MM.1S (cell line): ENCODE measurements at regions not wholly inside any gene's neighbourhood (a gene's known extent, or its start where the extent isn't known, plus 50 kb on each side); places are given as distances from the start of the nearest gene placed in this dataset.
"Not testable (repeated sequence)": the region's sequence is repeated elsewhere in the genome, so short reads cannot be mapped to it uniquely, and the experiment has no call there.

Experiments
- DNase-seq: peaks from one replicate; pipeline ENCODE4 v3.0.0-alpha.2; 2015
- H2AFZ ChIP-seq: fragments of 300-600 bp; sonication (generic); 2 replicates; pipeline ENCODE4 v1.6.0; 2016; ENCODE audit warnings: antibody characterized with exemption, low read length
- H3F3A ChIP-seq: fragments of 300-600 bp; sonication (generic); 2 replicates; pipeline ENCODE4 v1.6.1; 2016; ENCODE audit warnings: mild to moderate bottlenecking, antibody characterized with exemption, low read length, moderate library complexity, mixed read lengths; ENCODE audit not compliant: insufficient read depth
- H3K27ac ChIP-seq: fragments of 300-600 bp; sonication (generic); 2 replicates; pipeline ENCODE4 v1.5.1; 2016; ENCODE audit warnings: mild to moderate bottlenecking, low read length
- H3K27me3 ChIP-seq: fragments of 300-600 bp; sonication (generic); replicated peaks from 2 replicates; pipeline ENCODE4 v1.6.0; 2016; ENCODE audit warnings: low read length; ENCODE audit not compliant: insufficient read depth
- H3K36me3 ChIP-seq: fragments of 300-600 bp; sonication (generic); replicated peaks from 2 replicates; pipeline ENCODE4 v1.6.1; 2016; ENCODE audit warnings: mild to moderate bottlenecking, low read length, mixed read lengths; ENCODE audit not compliant: insufficient read depth
- H3K4me1 ChIP-seq: fragments of 300-600 bp; sonication (generic); 2 replicates; pipeline ENCODE4 v1.6.1; 2016; ENCODE audit warnings: low read length, mixed read lengths
- H3K4me2 ChIP-seq: fragments of 300-600 bp; sonication (generic); 2 replicates; pipeline ENCODE4 v1.6.0; 2016; ENCODE audit warnings: low read depth, low read length
- H3K4me3 ChIP-seq: fragments of 300-600 bp; sonication (generic); 2 replicates; pipeline ENCODE4 v1.5.1; 2016; ENCODE audit warnings: low read length, mixed read lengths
- H3K79me2 ChIP-seq: fragments of 300-600 bp; sonication (generic); 2 replicates; pipeline ENCODE4 v1.6.1; 2016; ENCODE audit warnings: mixed run types, low read length, mixed read lengths
- H3K9ac ChIP-seq: fragments of 300-600 bp; sonication (generic); 2 replicates; pipeline ENCODE4 v1.6.1; 2016; ENCODE audit warnings: low read length, mixed read lengths
- H3K9me2 ChIP-seq: fragments of 300-600 bp; sonication (generic); replicated peaks from 2 replicates; pipeline ENCODE4 v1.6.1; 2016; ENCODE audit warnings: mild to moderate bottlenecking, low read length, mixed read lengths; ENCODE audit not compliant: insufficient read depth
- H3K9me3 ChIP-seq: fragments of 300-600 bp; sonication (generic); replicated peaks from 2 replicates; pipeline ENCODE4 v1.6.1; 2016; ENCODE audit warnings: mild to moderate bottlenecking, low read length, mixed read lengths; ENCODE audit not compliant: insufficient read depth
- H4K20me1 ChIP-seq: fragments of 300-600 bp; sonication (generic); 2 replicates; pipeline ENCODE4 v1.6.1; 2016; ENCODE audit warnings: mild to moderate bottlenecking, low read length, moderate library complexity, mixed read lengths; ENCODE audit not compliant: insufficient read depth
- EZH2 ChIP-seq: fragments of 300-600 bp; sonication (generic); optimal IDR thresholded peaks from 2 replicates; pipeline ENCODE3; 2017; ENCODE audit warnings: low read depth, mild to moderate bottlenecking, antibody characterized with exemption, low read length, mixed read lengths

DNA sequence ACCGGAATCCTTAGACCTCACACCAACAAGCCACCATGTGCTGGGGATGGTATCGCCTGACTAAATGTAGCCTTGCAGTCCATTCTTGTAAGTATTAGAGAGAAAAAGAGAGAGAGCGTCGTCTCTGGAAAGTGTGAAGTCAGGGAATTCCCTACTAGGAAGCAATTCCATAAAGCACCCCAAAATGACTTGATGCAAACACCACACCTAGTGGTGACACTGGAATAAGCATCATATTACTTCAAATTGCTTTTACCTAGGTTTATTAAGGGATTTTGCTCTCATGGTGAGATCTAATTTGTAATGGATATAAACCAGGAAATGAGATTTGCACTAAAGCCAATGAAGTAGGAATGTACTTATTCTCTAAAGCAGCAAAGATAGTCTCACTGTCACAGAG, 111.4 kb upstream of the METTL9 start:
- H3K4me2 ChIP-seq, H3F3A ChIP-seq, H3K36me3 ChIP-seq, H3K9me2 ChIP-seq, H2AFZ ChIP-seq, H3K27me3 ChIP-seq, H3K79me2 ChIP-seq, H3K27ac ChIP-seq, H3K9ac ChIP-seq, H3K4me3 ChIP-seq, H4K20me1 ChIP-seq, H3K4me1 ChIP-seq, DNase-seq, H3K9me3 ChIP-seq: not testable (repeated sequence)

GRCh38 chr16:21499046-21499445, 100.3 kb upstream of the METTL9 start:
- not testable (repeated sequence) for H4K20me1 ChIP-seq, H3K9ac ChIP-seq, H3K4me3 ChIP-seq, H3K9me2 ChIP-seq, H3K4me1 ChIP-seq, H3K36me3 ChIP-seq, H3K27ac ChIP-seq, H2AFZ ChIP-seq, DNase-seq, H3K4me2 ChIP-seq, H3K9me3 ChIP-seq, H3K27me3 ChIP-seq
- peaks cover 21% of the 10 kb centered on the region for H3K79me2 ChIP-seq
- H3F3A ChIP-seq, result peaks cover 21% of the 10 kb centered on the region

DNA sequence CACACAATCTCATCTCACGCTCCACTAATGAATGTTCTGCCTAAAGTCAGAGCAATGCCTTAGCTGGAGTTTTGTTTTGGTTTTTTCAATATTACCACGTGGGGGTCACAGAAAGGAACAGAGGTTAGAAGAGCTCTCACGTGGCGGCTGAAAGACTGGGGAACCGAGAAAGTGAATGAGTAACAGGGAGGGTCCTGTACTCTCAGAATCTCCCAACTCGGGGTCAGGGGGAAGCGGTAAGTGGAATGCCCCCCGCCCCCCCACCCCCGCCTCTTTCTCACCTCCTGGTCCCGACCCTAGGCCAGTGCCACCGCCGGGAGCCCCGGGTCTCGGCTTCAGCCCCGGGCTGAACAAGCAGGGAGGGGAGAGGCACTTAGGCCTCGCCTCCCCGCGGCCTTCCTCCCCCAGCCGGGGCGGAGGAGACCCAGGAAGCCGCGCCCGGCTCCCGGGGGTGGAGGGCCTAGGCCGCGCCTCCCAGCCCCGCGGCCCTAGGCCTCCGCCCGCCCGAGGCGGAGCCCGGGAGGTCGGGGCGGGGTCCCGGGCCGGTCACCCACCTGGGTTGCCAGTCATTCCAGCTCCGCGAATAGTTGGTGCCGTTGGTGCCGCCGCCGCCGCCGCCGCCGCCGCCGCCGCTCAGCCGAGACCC, 98.0 kb upstream of the METTL9 start:
- Histone ChIP-seq H3K4me2 (peak overlapping the region; percentile 83), H3F3A (peaks cover 21% of the 10 kb centered on the region), H3K27ac (peak overlapping the region; percentile 88), H3K4me3 (peak overlapping the region; percentile 90), H3K9ac (peak overlapping the region; percentile 86), H2AFZ (peak overlapping the region; percentile 64; the same call in 1 of the 2 replicates), H3K79me2 (peaks cover 39% of the 10 kb centered on the region)
- not testable (repeated sequence) for H3K27me3 ChIP-seq, H3K36me3 ChIP-seq, H3K4me1 ChIP-seq, H3K9me2 ChIP-seq, H4K20me1 ChIP-seq, H3K9me3 ChIP-seq
- peak; percentile 72 for DNase-seq

DNA sequence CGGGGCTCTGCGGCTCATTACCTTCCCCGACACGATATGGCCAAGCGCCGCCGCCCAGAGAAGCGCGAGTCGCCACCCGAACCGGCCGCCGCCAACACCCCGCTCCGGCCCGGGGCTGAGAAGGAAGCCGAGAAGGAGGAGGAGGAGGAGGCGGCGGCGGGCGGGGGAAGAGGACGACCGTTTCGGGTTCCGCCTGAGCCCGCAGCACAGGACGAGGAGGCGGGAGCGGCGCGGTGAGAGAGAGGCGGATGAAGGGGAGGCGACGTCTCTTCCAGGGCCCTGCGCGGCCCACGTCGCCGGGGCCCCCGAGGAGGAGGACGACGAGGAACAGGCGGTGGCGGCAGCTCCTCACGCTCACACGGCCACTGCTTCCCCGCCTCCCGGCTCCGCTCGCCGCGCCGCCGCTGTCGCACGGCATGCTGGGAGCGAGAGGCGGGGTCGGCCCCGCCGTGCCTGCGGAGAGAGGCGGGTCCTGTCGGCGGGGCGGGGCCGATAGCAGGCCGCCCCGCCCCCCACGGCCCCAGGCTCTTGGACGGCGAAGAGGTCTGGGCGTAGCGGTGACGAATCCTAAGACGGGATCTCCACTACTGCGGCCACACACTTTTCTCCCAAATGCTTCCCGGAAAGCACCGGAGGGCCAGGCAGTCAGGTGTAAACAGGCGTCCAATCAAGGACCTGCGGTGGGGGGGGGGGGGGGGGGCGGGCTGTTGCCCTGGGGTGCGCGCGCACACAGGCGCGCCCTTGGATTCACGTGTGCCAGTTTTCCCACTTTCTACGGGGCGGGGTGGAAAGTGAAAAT, 97.3 kb upstream of the METTL9 start:
- Histone ChIP-seq H3K9me3 (no peaks in the 10 kb centered on the region), H3K4me3 (peak overlapping the region; percentile 90), H3K4me1 (peaks cover 9% of the 10 kb centered on the region), H3K27me3 (no peaks in the 10 kb centered on the region), H3K9me2 (no peaks in the 10 kb centered on the region), H3K79me2 (peaks cover 46% of the 10 kb centered on the region), H2AFZ (peak overlapping the region; percentile 64; the same call in 1 of the 2 replicates), H3F3A (peaks cover 27% of the 10 kb centered on the region), H3K4me2 (peak overlapping the region; percentile 83), H4K20me1 (0 out of 2 replicates have a peak, but pooled peaks cover 3% of the 10 kb centered on the region), H3K36me3 (no peaks in the 10 kb centered on the region), H3K9ac (peak overlapping the region; percentile 86), H3K27ac (peak overlapping the region; percentile 88)
- TF ChIP-seq EZH2, result no peak
- peak; percentile 94 for DNase-seq

- not testable (repeated sequence) for H3K9me2 ChIP-seq, H2AFZ ChIP-seq, H3K27ac ChIP-seq, DNase-seq, H3K9me3 ChIP-seq, H3K27me3 ChIP-seq, H3K36me3 ChIP-seq, H3K9ac ChIP-seq, H3K4me3 ChIP-seq, H3K4me2 ChIP-seq
- peaks cover 38% of the 10 kb centered on the region for H3F3A ChIP-seq
- peaks cover 61% of the 10 kb centered on the region for H3K79me2 ChIP-seq
- peaks cover 15% of the 10 kb centered on the region for H4K20me1 ChIP-seq
- peaks cover 15% of the 10 kb centered on the region for H3K4me1 ChIP-seq
These were observed 95.8 kb upstream of the METTL9 start for GRCh38 chr16:21503574-21503920.

GRCh38 chr16:21503941-21504832, 95.2 kb upstream of the METTL9 start:
- not testable (repeated sequence) for H3K27ac ChIP-seq

GRCh38 chr16:21505751-21506520, 93.4 kb upstream of the METTL9 start:
- peaks cover 47% of the 10 kb centered on the region for H3F3A ChIP-seq
- peaks cover 18% of the 10 kb centered on the region for H3K4me1 ChIP-seq
- DNase-seq, H3K9ac ChIP-seq, H3K4me3 ChIP-seq, H3K27me3 ChIP-seq, H3K9me3 ChIP-seq, H3K27ac ChIP-seq, H3K36me3 ChIP-seq, H3K9me2 ChIP-seq, H2AFZ ChIP-seq: not testable (repeated sequence)
- H3K4me2 ChIP-seq, result peak overlapping the region; percentile 65; the same call in 1 of the 2 replicates
- peaks cover 29% of the 10 kb centered on the region for H4K20me1 ChIP-seq
- H3K79me2 ChIP-seq, result peaks cover 81% of the 10 kb centered on the region

More at GRCh38 chr16:21503941-21504832, 95.2 kb upstream of the METTL9 start:
- Histone ChIP-seq H4K20me1 (peaks cover 19% of the 10 kb centered on the region), H3F3A (peaks cover 45% of the 10 kb centered on the region), H3K4me1 (peaks cover 18% of the 10 kb centered on the region), H3K79me2 (peaks cover 67% of the 10 kb centered on the region)
- not testable (repeated sequence) for H3K9ac ChIP-seq, H3K27me3 ChIP-seq, H2AFZ ChIP-seq, H3K36me3 ChIP-seq, H3K9me3 ChIP-seq, H3K4me3 ChIP-seq, H3K4me2 ChIP-seq, DNase-seq, H3K9me2 ChIP-seq
